ENCODE measurements at regions not wholly inside any gene's neighbourhood (a gene's known extent, or its start where the extent isn't known, plus 50 kb on each side); places are given as distances from the start of the nearest gene placed in this dataset.

GRCh38 chr1:182217967-182218366 lies 156.5 kb upstream of the ZNF648 start:
- TF ChIP-seq EP300 (IDR thresholded peaks at IDR 0.05), result no peak
- no peak for TF ChIP-seq CTCF (IDR thresholded peaks at IDR 0.05)

Measured in ovary (tissue), 3 donors.